ENCODE measurements at regions not wholly inside any gene's neighbourhood (a gene's known extent, or its start where the extent isn't known, plus 50 kb on each side); places are given as distances from the start of the nearest gene placed in this dataset.

- DNase-seq (ENCODE audit: low spot score), result no peak
Observed at GRCh38 chr11:42482822-42483221, 829.0 kb upstream of the API5 start.

GRCh38 chr11:42490506-42490905 is 821.3 kb upstream of the API5 start:
- no peak for DNase-seq (ENCODE audit: low spot score)

- no peak for DNase-seq (ENCODE audit: low spot score)
Observed at GRCh38 chr11:42494459-42494858, 817.3 kb upstream of the API5 start.

GRCh38 chr11:42498971-42499370 is 812.8 kb upstream of the API5 start:
- no peak for DNase-seq (ENCODE audit: low spot score)

GRCh38 chr11:42502151-42502550 is 809.6 kb upstream of the API5 start:
- DNase-seq (ENCODE audit: low spot score), result no peak

GRCh38 chr11:42521994-42522393 is 789.8 kb upstream of the API5 start:
- no peak for DNase-seq (ENCODE audit: low spot score)

- peak; percentile 78 for DNase-seq (ENCODE audit: low spot score)
Observed at GRCh38 chr11:42524534-42525227, 787.1 kb upstream of the API5 start.

- no peak for DNase-seq (ENCODE audit: low spot score)
Observed at GRCh38 chr11:42526426-42526825, 785.4 kb upstream of the API5 start.

- no peak for DNase-seq (ENCODE audit: low spot score)
Observed at GRCh38 chr11:42528471-42528870, 783.3 kb upstream of the API5 start.

- no peak for DNase-seq (ENCODE audit: low spot score)
Observed at GRCh38 chr11:42528911-42529310, 782.9 kb upstream of the API5 start.

GRCh38 chr11:42536611-42537360 is 775.0 kb upstream of the API5 start:
- DNase-seq (ENCODE audit: low spot score), result no peak

- DNase-seq (ENCODE audit: low spot score), result no peak
Observed at GRCh38 chr11:42542336-42542735, 769.5 kb upstream of the API5 start.

- DNase-seq (ENCODE audit: low spot score), result no peak
Observed at GRCh38 chr11:42543844-42544419, 767.9 kb upstream of the API5 start.

- no peak for DNase-seq (ENCODE audit: low spot score)
Observed at GRCh38 chr11:42544726-42545125, 767.1 kb upstream of the API5 start.

- DNase-seq (ENCODE audit: low spot score), result no peak
Observed at GRCh38 chr11:42545954-42546353, 765.8 kb upstream of the API5 start.

- DNase-seq (ENCODE audit: low spot score), result no peak
Observed at GRCh38 chr11:42552786-42553185, 759.0 kb upstream of the API5 start.

GRCh38 chr11:42555190-42555589 is 756.6 kb upstream of the API5 start:
- no peak for DNase-seq (ENCODE audit: low spot score)

- no peak for DNase-seq (ENCODE audit: low spot score)
Observed at GRCh38 chr11:42571131-42571877, 740.5 kb upstream of the API5 start.

- no peak for DNase-seq (ENCODE audit: low spot score)
Observed at GRCh38 chr11:42571878-42572610, 739.8 kb upstream of the API5 start.

GRCh38 chr11:42576318-42576717 is 735.5 kb upstream of the API5 start:
- no peak for DNase-seq (ENCODE audit: low spot score)

- DNase-seq (ENCODE audit: low spot score), result no peak
Observed at GRCh38 chr11:42589286-42589685, 722.5 kb upstream of the API5 start.

- no peak for DNase-seq (ENCODE audit: low spot score)
Observed at GRCh38 chr11:42591841-42592240, 720.0 kb upstream of the API5 start.
